NCI-H2227 (cell line): ENCODE measurements at regions not wholly inside any gene's neighbourhood (a gene's known extent, or its start where the extent isn't known, plus 50 kb on each side); places are given as distances from the start of the nearest gene placed in this dataset.

Experiments used
- DNase-seq: peaks from one replicate; lab custom pipeline; 2025; ENCODE audit not compliant: unreplicated experiment; lab: John Stamatoyannopoulos, UW

GRCh38 chr5:165305596-165305995, 1800.2 kb downstream of the MAT2B start:
- DNase-seq = no peak

GRCh38 chr5:165309446-165309845, 1804.0 kb downstream of the MAT2B start:
- DNase-seq = no peak

- no peak for DNase-seq
Observed at GRCh38 chr5:165310031-165310430, 1804.6 kb downstream of the MAT2B start.

DNA sequence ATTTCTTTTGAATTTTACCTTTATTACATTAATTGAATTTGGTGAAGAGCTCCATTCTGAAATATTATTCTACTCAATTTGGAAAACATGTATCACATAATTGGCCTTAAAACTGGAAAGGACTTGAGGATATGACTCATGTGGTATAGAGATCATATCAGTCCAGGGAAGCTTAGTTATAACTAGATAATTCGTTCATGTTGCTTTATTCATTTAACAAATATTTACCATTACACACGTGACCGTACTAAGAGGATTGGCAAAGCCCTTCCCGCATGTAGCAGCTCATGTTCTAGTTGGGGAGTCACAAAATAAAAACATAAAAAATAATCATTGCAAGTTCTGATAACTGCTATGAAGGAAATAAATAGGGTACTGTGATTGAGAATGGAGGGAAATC, 1816.5 kb downstream of the MAT2B start:
- no peak for DNase-seq

DNA sequence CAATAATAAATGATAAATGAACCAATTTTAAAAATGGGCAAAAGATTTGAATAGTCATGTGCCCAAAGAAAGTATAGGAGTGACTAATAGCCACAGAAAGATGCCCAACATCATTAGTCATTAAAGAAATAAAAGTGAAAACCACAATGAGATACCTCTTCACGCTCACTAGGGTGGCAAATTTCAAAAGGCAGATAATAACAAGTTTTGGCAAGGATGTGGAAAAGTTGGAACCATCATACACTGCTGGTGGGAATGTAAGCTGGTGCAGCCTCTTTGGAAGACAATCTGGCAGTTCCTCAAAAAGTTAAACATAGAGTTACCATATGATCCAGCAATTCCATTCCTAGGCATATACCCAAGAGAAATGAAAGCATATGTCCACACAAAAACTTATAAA, 1819.8 kb downstream of the MAT2B start:
- DNase-seq = no peak

DNA sequence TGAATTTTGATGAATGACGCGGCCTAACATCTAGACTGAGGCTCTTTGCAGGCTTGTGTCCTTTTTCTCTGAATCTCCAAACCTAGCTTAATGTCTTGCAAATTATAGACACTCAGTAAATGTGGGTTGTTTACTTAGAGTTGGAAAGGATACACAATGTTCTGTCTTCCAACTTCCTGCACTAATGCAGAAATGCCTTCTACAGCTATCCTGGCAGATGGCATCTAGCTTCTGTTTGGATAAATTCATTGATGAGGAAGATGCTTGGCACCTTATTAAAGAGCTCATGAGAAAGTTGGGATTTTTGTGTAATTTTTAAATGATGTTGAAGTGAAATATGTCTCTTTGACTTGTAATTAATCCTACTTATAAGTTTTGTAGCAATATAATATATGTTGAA, 1822.2 kb downstream of the MAT2B start:
- no peak for DNase-seq

DNA sequence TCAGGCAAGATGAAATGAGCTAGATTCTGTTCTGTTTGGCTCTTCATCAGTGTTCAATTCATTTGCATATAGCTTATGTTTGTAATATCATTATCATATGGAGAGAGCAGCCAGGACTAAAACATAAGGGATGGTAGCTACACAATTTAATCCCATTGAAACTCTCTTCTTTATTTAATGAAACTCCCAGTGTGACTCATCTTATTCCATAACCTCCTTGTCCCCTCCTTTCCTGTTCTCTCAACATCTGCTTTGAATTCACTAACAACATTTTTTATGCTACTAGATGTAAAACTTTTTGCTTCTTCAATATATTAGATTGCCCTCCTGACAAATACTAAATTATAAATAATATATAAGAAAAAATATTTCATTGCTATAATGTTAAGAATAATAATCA, 1823.4 kb downstream of the MAT2B start:
- DNase-seq = no peak

- no peak for DNase-seq
Observed at GRCh38 chr5:165333623-165334022, 1828.2 kb downstream of the MAT2B start.

DNA sequence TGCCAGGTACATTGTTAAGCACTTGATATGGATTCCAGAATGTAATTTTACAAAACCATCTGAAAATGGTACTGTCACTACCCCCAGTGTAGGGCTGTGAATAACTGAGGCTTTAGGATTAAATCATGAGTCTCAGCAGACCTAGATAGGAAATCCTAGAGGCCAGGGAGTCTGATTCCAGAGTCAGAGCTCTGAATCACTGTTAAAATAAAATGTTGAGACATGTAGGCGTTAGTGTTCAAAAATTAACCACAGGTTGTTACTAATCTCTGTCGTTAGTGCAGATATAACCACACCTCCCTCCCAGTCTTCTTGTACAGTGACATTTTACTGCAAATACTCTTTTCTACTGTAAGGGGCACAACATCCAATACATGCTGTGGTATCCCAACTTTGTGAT, 1828.8 kb downstream of the MAT2B start:
- DNase-seq = no peak

GRCh38 chr5:165349735-165350134, 1844.3 kb downstream of the MAT2B start:
- DNase-seq = no peak

GRCh38 chr5:165351342-165351741, 1845.9 kb downstream of the MAT2B start:
- no peak for DNase-seq

GRCh38 chr5:165360366-165360765, 1854.9 kb downstream of the MAT2B start:
- DNase-seq = no peak

- DNase-seq = peak; percentile 54
Observed at GRCh38 chr5:165360784-165361542, 1855.5 kb downstream of the MAT2B start.

GRCh38 chr5:165370233-165370632, 1864.8 kb downstream of the MAT2B start:
- DNase-seq = no peak

DNA sequence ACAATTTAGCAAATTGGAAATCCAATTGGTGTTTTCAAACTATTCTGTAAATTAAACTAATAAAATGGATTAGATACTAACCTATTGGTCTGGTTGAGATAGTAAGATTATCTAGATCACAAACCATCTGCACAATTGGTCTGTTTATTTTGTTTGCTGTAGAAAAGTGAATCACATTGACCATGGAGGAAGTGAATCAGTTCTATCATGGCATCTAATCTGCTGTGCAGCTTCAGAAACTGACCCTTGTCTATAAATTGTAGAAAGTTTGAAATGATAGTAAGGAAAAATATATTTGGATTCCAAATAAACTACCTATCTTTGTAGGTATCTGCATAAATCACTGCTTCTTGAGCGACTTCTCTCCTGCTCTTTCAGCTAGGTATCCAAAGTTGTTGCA, 1865.4 kb downstream of the MAT2B start:
- DNase-seq = no peak

- no peak for DNase-seq
Observed at GRCh38 chr5:165375201-165375600, 1869.8 kb downstream of the MAT2B start.

DNA sequence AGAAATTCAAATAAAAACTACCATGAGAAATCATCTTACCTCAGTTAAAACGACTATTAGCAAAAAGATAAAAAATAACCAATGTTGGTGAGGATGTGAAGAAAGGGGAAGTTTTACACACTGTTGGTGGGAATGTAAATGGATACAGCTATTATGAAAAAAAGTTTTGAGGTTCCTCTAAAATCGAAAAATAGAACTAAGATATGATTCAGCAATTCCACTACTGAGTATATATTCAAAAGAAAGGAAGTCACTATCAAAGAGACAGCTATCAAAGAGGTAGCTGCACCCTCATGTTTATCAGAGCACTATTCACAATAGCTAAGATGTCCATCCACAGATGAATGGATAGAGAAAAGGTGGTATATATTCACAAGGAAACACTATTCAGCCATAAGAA, 1888.4 kb downstream of the MAT2B start:
- DNase-seq = no peak

DNA sequence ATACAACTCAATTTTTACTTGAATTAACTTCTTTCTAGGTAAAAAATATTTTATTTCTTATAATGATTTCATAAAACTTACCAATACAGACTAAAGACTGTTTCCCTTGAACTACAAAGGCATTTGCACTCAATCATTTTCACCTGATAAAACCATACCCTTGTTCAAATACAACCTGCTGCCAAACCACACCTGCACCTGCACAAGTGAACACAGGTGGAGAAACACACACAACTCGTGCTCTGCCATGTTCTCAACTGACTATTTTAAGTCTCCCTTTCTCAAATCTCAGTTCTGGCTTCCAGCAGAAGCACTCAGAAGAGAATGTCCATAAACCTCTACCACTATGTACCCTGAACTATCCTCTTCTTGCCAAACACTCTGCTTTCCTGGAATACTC, 1892.1 kb downstream of the MAT2B start:
- no peak for DNase-seq

- no peak for DNase-seq
Observed at GRCh38 chr5:165400086-165400485, 1894.7 kb downstream of the MAT2B start.

DNA sequence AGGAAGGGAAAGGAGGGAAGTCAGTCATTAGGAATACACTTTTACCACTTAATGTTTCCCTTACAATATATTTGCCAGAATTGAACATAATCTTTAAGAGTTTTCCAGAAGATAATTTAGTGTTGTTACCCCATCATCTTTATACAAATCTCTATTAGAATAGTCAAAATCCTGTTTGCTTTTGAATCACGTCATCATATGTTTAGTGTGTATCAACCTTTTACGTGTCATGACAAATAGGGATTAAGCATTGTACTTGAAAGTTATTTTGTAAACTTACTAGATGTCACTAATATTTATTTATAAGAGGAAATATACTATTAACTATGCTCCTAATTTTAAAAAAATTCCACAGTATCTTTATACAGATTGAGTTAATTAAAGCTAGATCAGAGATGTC, 1899.5 kb downstream of the MAT2B start:
- no peak for DNase-seq

DNA sequence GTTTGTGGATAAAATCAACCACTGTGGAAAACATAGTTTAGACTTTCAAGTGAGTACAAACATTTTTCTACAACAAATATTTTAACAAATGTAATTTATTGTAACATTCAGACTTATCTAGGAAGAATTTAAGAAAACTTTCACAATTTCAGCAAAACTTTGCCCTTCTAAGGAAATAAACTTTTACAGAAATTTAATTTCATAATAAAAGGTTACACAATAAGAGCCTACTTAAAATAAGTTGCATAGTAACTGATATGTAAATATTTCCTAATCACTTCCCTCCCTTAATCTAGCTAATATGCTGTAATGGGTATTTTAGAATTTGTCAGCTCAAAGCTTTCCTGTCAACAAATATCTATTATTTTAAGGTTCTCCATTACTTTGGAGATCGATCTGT, 1899.9 kb downstream of the MAT2B start:
- no peak for DNase-seq

GRCh38 chr5:165407352-165407751, 1901.9 kb downstream of the MAT2B start:
- no peak for DNase-seq

DNA sequence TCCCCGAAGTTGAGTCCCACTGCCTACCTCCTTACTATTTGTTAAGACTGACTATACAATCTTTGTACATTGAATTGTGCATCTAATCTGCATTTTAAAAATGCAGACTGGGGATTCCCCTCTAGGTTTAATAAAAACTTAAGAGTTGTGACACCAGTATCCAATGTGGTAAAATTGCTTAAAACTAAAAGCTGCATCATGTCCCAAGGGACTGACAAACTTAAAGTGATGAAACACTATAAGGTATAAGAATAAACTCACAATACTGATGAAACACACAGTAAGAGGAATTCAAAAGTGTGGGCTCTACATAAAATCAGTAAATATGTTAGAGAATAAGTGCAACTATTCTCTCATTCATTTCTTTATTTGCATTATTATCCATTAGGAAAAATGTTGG, 1905.1 kb downstream of the MAT2B start:
- no peak for DNase-seq
